Fibroblast of lung (primary cell): ENCODE measurements at regions not wholly inside any gene's neighbourhood (a gene's known extent, or its start where the extent isn't known, plus 50 kb on each side); places are given as distances from the start of the nearest gene placed in this dataset.

Experiments used
- CTCF ChIP-seq, 2 donors: IDR thresholded peaks in 1 of 2; conservative IDR thresholded peaks in 1 of 2; 1 replicate in 1 of 2; 2 replicates in 1 of 2; pipeline ENCODE4 v1.5.1; 2011 to 2012; ENCODE audit warnings: low read length in 2 of 2, control low read depth in 1 of 2, inconsistent platforms in 1 of 2, low read depth in 1 of 2, mild to moderate bottlenecking in 1 of 2
- EZH2 ChIP-seq: IDR thresholded peaks from 2 replicates; pipeline ENCODE4 v1.5.1; 2012; ENCODE audit warnings: low read length, control low read depth, mild to moderate bottlenecking; ENCODE audit errors: missing control alignments

DNA sequence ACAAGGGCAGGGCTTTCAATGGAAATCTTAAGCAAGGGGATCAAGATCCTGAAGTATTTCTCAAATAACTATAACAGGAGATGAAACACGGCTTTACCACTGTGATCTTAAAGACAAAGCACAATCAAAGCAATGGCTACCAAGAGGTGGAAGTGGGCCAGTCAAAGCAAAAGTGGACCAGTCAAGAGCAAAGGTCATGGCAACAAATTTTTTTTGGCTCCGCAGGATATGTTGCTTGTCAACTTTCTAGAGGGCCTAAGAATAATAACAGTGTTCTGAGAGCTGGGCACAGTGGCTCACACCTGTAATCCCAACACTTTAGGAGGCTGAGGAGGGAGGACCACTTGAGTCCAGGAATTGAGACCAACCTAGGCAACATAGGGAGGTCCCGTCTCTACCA is 54.1 kb downstream of the ILRUN start:
- TF ChIP-seq CTCF (conservative IDR thresholded peaks at IDR 0.05 in 1 of 2, IDR thresholded peaks at IDR 0.05 in 1 of 2; ENCODE audit: low read depth in 1 of 2, low read length in 2 of 2) = no peak
- TF ChIP-seq EZH2 = no peak
